HG03378 (cell line): ENCODE measurements at regions not wholly inside any gene's neighbourhood (a gene's known extent, or its start where the extent isn't known, plus 50 kb on each side); places are given as distances from the start of the nearest gene placed in this dataset.

Experiments
- ATAC-seq: cut with Tn5 transposase; IDR thresholded peaks from one replicate; pipeline ENCODE4 v1.9.1; 2021; ENCODE audit warnings: mild to moderate bottlenecking, moderate library complexity; ENCODE audit not compliant: unreplicated experiment

DNA sequence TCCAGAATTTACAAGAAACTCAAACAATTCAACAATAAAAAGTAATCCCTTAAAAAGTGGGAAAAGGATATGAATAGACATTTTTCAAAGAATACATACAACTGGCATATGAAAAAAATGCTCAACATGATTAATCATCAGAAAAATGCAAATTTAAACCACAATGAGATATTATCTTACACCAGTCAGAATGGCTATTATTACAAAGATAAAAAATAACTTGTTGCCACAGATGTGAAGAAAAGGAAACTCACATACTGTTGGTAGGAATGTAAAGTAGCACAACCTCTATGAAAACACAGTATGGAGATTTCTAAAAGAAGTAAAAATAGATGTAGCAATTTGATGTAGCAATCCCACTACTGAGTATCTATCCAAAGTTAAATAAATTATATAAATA, 65.1 kb upstream of the DIAPH2 start:
- no peak for ATAC-seq

DNA sequence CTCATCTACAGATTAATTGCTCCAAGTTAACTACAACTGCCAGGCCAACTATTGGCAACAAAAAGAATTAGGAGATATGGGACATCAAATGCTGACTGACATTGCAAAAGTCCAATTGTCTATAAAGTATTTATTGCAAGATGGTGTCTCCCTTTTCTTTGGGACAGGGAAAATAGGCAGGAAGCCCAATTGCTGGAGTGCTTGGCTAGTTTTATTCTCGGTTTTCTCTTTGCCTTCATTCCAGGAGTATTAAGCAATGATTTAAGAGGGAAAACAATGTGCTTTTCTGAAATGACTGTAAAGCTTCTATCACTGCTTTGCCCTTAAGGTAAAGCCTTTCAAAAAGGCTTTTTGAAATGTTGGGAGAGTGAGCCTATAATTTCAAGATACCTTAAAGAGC, 62.8 kb upstream of the DIAPH2 start:
- no peak for ATAC-seq
